ENCODE measurements at regions not wholly inside any gene's neighbourhood (a gene's known extent, or its start where the extent isn't known, plus 50 kb on each side); places are given as distances from the start of the nearest gene placed in this dataset.

- TF ChIP-seq, protein P1, sequence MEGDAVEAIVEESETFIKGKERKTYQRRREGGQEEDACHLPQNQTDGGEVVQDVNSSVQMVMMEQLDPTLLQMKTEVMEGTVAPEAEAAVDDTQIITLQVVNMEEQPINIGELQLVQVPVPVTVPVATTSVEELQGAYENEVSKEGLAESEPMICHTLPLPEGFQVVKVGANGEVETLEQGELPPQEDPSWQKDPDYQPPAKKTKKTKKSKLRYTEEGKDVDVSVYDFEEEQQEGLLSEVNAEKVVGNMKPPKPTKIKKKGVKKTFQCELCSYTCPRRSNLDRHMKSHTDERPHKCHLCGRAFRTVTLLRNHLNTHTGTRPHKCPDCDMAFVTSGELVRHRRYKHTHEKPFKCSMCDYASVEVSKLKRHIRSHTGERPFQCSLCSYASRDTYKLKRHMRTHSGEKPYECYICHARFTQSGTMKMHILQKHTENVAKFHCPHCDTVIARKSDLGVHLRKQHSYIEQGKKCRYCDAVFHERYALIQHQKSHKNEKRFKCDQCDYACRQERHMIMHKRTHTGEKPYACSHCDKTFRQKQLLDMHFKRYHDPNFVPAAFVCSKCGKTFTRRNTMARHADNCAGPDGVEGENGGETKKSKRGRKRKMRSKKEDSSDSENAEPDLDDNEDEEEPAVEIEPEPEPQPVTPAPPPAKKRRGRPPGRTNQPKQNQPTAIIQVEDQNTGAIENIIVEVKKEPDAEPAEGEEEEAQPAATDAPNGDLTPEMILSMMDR (conservative IDR thresholded peaks at IDR 0.05 in 1 of 2, IDR thresholded peaks at IDR 0.05 in 1 of 2; ENCODE audit: extremely low read depth in 1 of 2, insufficient read depth in 1 of 2, low read depth in 1 of 2, low read length in 2 of 2), result no peak
- no peak for TF ChIP-seq EZH2 (IDR thresholded peaks at IDR 0.05; ENCODE audit: borderline replicate concordance, low read length)
Measured at GRCh38 chr14:22500954-22501726, 87.9 kb downstream of the DAD1 start.
